ENCODE measurements at regions not wholly inside any gene's neighbourhood (a gene's known extent, or its start where the extent isn't known, plus 50 kb on each side); places are given as distances from the start of the nearest gene placed in this dataset.

DNA sequence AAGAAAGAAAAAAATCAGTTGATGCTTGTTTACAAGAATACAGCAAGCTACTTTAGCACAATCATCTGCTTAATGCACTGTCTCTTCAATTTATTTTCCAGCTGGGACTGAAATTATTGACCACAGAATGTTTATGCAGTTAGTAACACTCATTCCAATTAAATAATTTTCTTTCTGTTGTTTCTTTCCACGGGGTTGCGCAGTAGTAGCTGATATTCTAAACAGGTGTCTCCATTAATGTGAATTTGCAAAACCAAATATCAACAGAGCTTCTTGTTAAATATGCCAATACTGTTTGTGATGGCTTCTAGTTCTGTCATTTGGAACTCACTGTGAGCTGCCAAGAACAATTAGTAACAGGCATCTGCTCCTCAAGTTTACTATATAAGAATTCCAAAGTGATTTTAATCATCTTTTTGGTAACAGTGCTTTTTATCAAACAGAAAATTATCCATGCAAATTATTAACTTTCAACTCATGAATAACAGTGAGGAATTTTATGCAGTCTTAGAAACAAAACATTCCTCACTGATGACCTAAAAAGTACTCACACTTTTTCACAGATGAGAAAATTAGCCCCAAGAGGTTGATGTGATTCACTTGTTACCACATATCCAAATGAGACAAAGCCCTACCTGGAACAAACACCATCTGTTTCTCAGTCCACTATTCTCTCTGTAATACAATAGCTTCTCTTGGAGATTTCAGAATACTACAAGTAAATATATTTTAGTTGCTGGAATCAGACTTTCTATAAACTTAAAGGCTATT is 567.6 kb upstream of the RGMB start:
- Histone ChIP-seq H3K9me3 (no peaks in the 10 kb centered on the region), H3K4me1 (no peaks in the 10 kb centered on the region), H3K27me3 (no peaks in the 10 kb centered on the region), H3K4me3 (no peak overlapping the region), H3K27ac (no peak overlapping the region), H3K36me3 (no peaks in the 10 kb centered on the region)
- TF ChIP-seq, protein P1, sequence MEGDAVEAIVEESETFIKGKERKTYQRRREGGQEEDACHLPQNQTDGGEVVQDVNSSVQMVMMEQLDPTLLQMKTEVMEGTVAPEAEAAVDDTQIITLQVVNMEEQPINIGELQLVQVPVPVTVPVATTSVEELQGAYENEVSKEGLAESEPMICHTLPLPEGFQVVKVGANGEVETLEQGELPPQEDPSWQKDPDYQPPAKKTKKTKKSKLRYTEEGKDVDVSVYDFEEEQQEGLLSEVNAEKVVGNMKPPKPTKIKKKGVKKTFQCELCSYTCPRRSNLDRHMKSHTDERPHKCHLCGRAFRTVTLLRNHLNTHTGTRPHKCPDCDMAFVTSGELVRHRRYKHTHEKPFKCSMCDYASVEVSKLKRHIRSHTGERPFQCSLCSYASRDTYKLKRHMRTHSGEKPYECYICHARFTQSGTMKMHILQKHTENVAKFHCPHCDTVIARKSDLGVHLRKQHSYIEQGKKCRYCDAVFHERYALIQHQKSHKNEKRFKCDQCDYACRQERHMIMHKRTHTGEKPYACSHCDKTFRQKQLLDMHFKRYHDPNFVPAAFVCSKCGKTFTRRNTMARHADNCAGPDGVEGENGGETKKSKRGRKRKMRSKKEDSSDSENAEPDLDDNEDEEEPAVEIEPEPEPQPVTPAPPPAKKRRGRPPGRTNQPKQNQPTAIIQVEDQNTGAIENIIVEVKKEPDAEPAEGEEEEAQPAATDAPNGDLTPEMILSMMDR (IDR thresholded peaks at IDR 0.05), result no peak
- TF ChIP-seq POLR2AphosphoS5 (IDR thresholded peaks at IDR 0.05; ENCODE audit: insufficient read depth in 1 of 2, low read depth in 1 of 2) (no peak), POLR2A (IDR thresholded peaks at IDR 0.05) (no peak)
- DNase-seq (ENCODE audit: extremely low spot score in 2 of 2), result no peak
- intact Hi-C loops (cut with DNase I), result no loop called here

DNA sequence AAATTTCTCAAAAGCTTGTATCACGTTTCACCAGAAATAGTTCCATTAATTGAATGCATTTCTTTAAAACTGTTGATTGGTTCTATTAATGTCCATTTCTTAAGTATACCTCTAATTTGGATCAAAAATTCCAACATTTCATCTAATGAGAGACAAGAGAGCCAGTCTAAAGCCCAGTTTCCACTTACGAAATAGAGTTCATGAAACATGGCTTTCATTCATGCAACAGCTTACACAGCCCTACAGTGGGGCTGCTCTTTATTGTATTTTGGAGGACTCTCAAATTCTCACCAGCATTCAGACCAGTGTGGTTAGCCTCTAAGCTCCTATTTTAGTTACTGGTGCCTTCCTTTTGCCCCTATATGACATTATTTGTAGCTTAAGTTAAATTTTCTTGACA is 566.9 kb upstream of the RGMB start:
- no peaks in the 10 kb centered on the region for H3K4me1 ChIP-seq
- no peaks in the 10 kb centered on the region for H3K36me3 ChIP-seq
- no peak overlapping the region for H3K27ac ChIP-seq
- intact Hi-C loops (cut with DNase I), result no loop called here
- no peaks in the 10 kb centered on the region for H3K9me3 ChIP-seq
- H3K4me3 ChIP-seq, result no peak overlapping the region
- H3K27me3 ChIP-seq, result no peaks in the 10 kb centered on the region
- DNase-seq (ENCODE audit: extremely low spot score in 2 of 2), result no peak
- no peak for TF ChIP-seq POLR2A (IDR thresholded peaks at IDR 0.05)

DNA sequence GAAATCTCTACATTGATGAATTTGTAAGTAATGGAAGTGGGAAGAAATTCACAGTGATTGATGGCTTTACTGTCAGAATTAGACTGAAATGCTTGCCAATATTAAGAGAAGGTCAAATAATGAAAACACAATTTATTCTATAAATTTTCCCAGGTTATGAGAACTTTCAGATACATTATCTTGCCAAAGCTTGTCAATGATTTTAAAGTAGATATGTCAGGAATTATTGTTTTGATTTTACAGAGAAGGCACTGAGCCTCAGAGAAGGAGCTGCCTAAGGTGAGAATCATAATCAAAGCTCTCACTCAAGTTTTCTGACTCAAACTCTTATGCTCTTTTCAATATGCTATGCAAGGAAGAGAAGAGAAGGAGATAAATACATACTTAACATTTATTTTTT is 564.0 kb upstream of the RGMB start:
- Histone ChIP-seq H3K27me3 (no peaks in the 10 kb centered on the region), H3K9me3 (no peaks in the 10 kb centered on the region), H3K27ac (no peak overlapping the region), H3K4me3 (no peak overlapping the region), H3K36me3 (no peaks in the 10 kb centered on the region), H3K4me1 (no peaks in the 10 kb centered on the region)
- DNase-seq (ENCODE audit: extremely low spot score in 2 of 2), result no peak
- TF ChIP-seq POLR2A (IDR thresholded peaks at IDR 0.05) (no peak), POLR2AphosphoS5 (IDR thresholded peaks at IDR 0.05; ENCODE audit: insufficient read depth in 1 of 2, low read depth in 1 of 2) (no peak)
- TF ChIP-seq, protein P1 (IDR thresholded peaks at IDR 0.05), result no peak
- intact Hi-C loops (cut with DNase I), result no loop called here

DNA sequence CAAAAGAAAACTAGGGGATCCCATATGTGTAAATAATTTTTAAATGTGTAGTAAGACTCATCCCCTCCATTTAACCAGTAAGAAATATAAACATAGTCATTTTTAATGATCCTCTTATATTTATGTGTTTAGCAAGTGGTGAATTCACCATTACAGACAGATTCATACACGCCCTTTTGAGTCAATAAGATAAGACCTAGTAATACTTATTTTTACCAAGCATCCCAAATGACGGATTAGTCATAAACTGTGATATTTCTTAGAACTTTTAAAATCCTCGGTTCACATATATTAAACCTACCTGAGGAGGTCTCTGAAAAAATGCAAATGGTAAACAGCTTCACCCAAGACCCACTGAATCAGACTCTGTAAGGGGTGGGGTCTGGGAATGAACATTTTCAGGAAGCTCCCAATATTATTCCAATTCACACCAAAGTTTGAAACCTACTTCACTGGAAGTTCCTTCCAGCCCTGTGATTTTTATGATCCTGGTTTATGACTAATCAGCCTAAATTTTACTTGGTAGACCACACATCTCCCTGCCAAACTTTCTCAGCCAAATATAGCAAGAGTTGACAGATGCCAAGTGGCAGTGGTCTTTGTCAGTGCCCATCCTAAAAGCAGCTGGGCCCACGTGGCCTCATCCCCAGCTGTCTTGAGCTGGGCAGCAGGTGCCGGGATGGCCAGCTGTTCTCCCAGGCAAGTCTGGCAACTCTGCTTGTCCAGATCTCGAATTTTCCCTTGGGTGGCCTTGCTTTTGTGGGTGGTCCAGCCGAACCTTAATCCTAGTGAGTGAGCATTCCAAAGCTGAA is 559.0 kb upstream of the RGMB start:
- Histone ChIP-seq H3K4me3 (no peak overlapping the region), H3K27ac (no peak overlapping the region), H3K9me3 (no peaks in the 10 kb centered on the region), H3K4me1 (no peaks in the 10 kb centered on the region), H3K27me3 (no peaks in the 10 kb centered on the region), H3K36me3 (no peaks in the 10 kb centered on the region)
- DNase-seq (ENCODE audit: extremely low spot score in 2 of 2), result no peak
- TF ChIP-seq POLR2AphosphoS5 (IDR thresholded peaks at IDR 0.05; ENCODE audit: insufficient read depth in 1 of 2, low read depth in 1 of 2), result no peak
- TF ChIP-seq POLR2A (IDR thresholded peaks at IDR 0.05), result no peak
- TF ChIP-seq, protein P1 (IDR thresholded peaks at IDR 0.05), result no peak
- intact Hi-C loops (cut with DNase I), result no loop called here

DNA sequence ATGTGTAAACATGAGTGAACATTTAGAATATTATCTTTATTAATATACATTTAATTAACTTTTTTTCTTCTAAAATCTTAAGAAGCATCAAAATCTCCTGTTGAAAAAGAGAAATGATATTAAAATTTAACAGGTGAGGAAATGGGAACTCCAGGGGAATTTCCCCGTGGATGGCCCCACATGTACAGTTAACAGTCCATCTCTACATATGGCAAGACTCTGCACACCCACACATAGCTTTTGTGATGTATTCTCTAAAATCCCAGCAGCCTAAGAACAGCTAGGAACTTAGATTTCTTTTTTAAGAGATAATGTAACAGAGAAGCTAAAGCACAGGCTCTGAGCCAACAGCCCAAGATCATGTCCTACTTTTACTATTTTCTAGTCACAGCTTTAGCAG is 556.3 kb upstream of the RGMB start:
- Histone ChIP-seq H3K27me3 (no peaks in the 10 kb centered on the region), H3K4me1 (no peaks in the 10 kb centered on the region), H3K9me3 (no peaks in the 10 kb centered on the region), H3K36me3 (no peaks in the 10 kb centered on the region), H3K27ac (no peak overlapping the region), H3K4me3 (no peak overlapping the region)
- TF ChIP-seq POLR2A (IDR thresholded peaks at IDR 0.05) (no peak), POLR2AphosphoS5 (IDR thresholded peaks at IDR 0.05; ENCODE audit: insufficient read depth in 1 of 2, low read depth in 1 of 2) (no peak)
- TF ChIP-seq, protein P1 (IDR thresholded peaks at IDR 0.05), result no peak
- intact Hi-C loops (cut with DNase I), result no loop called here
- no peak for DNase-seq (ENCODE audit: extremely low spot score in 2 of 2)
